GM21515 (cell line): ENCODE measurements at regions not wholly inside any gene's neighbourhood (a gene's known extent, or its start where the extent isn't known, plus 50 kb on each side); places are given as distances from the start of the nearest gene placed in this dataset.

Experiments used
- ATAC-seq: cut with Tn5 transposase; IDR thresholded peaks from one replicate; pipeline ENCODE4 v1.9.1; 2021; ENCODE audit not compliant: unreplicated experiment

GRCh38 chr3:135849827-135850226 lies 115.7 kb upstream of the PPP2R3A start:
- no peak for ATAC-seq

- ATAC-seq = no peak
These were observed 114.1 kb upstream of the PPP2R3A start for GRCh38 chr3:135851201-135852081.

- no peak for ATAC-seq
These were observed 111.5 kb upstream of the PPP2R3A start for GRCh38 chr3:135853981-135854380.

GRCh38 chr3:135860761-135861160 lies 104.8 kb upstream of the PPP2R3A start:
- ATAC-seq = no peak

- no peak for ATAC-seq
These were observed 103.2 kb upstream of the PPP2R3A start for GRCh38 chr3:135862361-135862760.

GRCh38 chr3:135864060-135864459 lies 101.5 kb upstream of the PPP2R3A start:
- ATAC-seq = no peak

GRCh38 chr3:135865085-135865484 lies 100.4 kb upstream of the PPP2R3A start:
- ATAC-seq = no peak

- no peak for ATAC-seq
These were observed 100.0 kb upstream of the PPP2R3A start for GRCh38 chr3:135865553-135865952.

GRCh38 chr3:135867911-135868310 lies 97.6 kb upstream of the PPP2R3A start:
- ATAC-seq = no peak

- no peak for ATAC-seq
These were observed 96.7 kb upstream of the PPP2R3A start for GRCh38 chr3:135868801-135869200.

GRCh38 chr3:135869439-135870105 lies 96.0 kb upstream of the PPP2R3A start:
- no peak for ATAC-seq

- no peak for ATAC-seq
These were observed 94.2 kb upstream of the PPP2R3A start for GRCh38 chr3:135871311-135871710.

- no peak for ATAC-seq
These were observed 91.5 kb upstream of the PPP2R3A start for GRCh38 chr3:135874035-135874434.

- ATAC-seq = no peak
These were observed 87.0 kb upstream of the PPP2R3A start for GRCh38 chr3:135878501-135878900.

GRCh38 chr3:135885885-135886284 lies 79.6 kb upstream of the PPP2R3A start:
- ATAC-seq = no peak

- no peak for ATAC-seq
These were observed 78.3 kb upstream of the PPP2R3A start for GRCh38 chr3:135887220-135887619.

GRCh38 chr3:135889443-135889842 lies 76.1 kb upstream of the PPP2R3A start:
- no peak for ATAC-seq

- no peak for ATAC-seq
These were observed 74.4 kb upstream of the PPP2R3A start for GRCh38 chr3:135891121-135891520.

- ATAC-seq = no peak
These were observed 70.3 kb upstream of the PPP2R3A start for GRCh38 chr3:135895106-135895733.

- ATAC-seq = no peak
These were observed 69.8 kb upstream of the PPP2R3A start for GRCh38 chr3:135895734-135896121.

- ATAC-seq = no peak
These were observed 68.9 kb upstream of the PPP2R3A start for GRCh38 chr3:135896613-135897012.

- ATAC-seq = no peak
These were observed 67.8 kb upstream of the PPP2R3A start for GRCh38 chr3:135897715-135898114.
